ENCODE measurements at regions not wholly inside any gene's neighbourhood (a gene's known extent, or its start where the extent isn't known, plus 50 kb on each side); places are given as distances from the start of the nearest gene placed in this dataset.
"Not testable (repeated sequence)": the region's sequence is repeated elsewhere in the genome, so short reads cannot be mapped to it uniquely, and the experiment has no call there.

- no peak for DNase-seq
- CTCF ChIA-PET, result no interaction called here
- POLR2A ChIA-PET, result no interaction called here
- H3K27ac Mint-ChIP-seq, result no peak overlapping the region
- H3K4me1 Mint-ChIP-seq (ENCODE audit: low read depth), result no peaks in the 10 kb centered on the region
- no peak overlapping the region for H3K4me3 Mint-ChIP-seq
- no peaks in the 10 kb centered on the region for H3K27me3 Mint-ChIP-seq
- no peaks in the 10 kb centered on the region for H3K9me3 Mint-ChIP-seq
- no peaks in the 10 kb centered on the region for H3K36me3 Mint-ChIP-seq
- intact Hi-C loops (cut with micrococcal nuclease), result no loop called here
Observed at GRCh38 chr11:15840966-15841365, 515.4 kb downstream of the SOX6 start.

DNA sequence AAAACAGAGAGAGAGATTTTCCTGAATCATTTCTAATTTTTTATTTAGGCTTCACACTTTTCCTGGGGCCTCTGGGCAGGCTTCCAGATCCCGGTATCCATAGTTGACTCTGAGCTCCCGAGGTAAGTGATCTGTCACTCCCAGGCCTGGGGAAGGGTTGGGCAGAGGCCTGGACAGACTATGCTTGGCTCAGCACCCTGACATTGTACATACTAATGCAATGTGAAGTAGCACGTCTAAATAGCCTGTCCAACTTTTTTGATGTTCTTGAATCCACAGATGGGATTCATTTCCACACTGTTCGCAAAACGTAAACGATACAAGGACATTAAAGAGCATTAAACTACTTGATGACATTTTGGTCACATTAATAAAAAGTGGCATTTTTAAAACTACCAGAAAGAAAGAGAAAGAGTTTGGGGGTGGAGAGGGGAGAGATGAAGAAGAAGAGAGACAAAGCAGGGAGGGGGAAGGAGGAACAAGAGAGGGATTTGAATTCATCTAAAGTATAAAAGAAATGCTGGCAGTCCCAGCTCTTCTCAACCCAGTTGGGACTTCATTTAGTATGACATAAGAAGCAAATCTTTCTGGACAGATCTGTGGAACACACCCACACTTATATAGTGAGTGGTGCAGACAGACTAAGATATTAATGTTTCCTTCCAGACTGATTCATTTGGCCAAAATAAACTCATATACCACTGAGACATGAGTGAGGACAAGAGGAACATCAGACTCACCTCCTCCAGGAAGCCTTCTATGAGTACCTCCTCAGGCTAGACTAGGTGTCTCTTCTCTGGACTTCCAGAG, 514.2 kb downstream of the SOX6 start:
- no peak overlapping the region for H3K4me3 Mint-ChIP-seq

GRCh38 chr11:15843309-15843872, 513.0 kb downstream of the SOX6 start:
- POLR2A ChIA-PET, result no interaction called here
- DNase-seq, result no peak
- H3K27me3 Mint-ChIP-seq, result no peaks in the 10 kb centered on the region
- intact Hi-C loops (cut with micrococcal nuclease), result no loop called here
- H3K4me1 Mint-ChIP-seq (ENCODE audit: low read depth), result no peaks in the 10 kb centered on the region
- H3K27ac Mint-ChIP-seq, result no peak overlapping the region
- CTCF ChIA-PET, result no interaction called here
- H3K36me3 Mint-ChIP-seq, result no peaks in the 10 kb centered on the region
- no peak overlapping the region for H3K4me3 Mint-ChIP-seq
- no peaks in the 10 kb centered on the region for H3K9me3 Mint-ChIP-seq

More for the DNA sequence above, 514.2 kb downstream of the SOX6 start:
- ChIA-PET CTCF (no interaction called here), POLR2A (no interaction called here)
- H3K9me3 Mint-ChIP-seq, result no peaks in the 10 kb centered on the region
- DNase-seq, result no peak
- H3K27ac Mint-ChIP-seq, result no peak overlapping the region
- intact Hi-C loops (cut with micrococcal nuclease), result no loop called here
- H3K27me3 Mint-ChIP-seq, result no peaks in the 10 kb centered on the region
- no peaks in the 10 kb centered on the region for H3K36me3 Mint-ChIP-seq
- no peaks in the 10 kb centered on the region for H3K4me1 Mint-ChIP-seq (ENCODE audit: low read depth)

DNA sequence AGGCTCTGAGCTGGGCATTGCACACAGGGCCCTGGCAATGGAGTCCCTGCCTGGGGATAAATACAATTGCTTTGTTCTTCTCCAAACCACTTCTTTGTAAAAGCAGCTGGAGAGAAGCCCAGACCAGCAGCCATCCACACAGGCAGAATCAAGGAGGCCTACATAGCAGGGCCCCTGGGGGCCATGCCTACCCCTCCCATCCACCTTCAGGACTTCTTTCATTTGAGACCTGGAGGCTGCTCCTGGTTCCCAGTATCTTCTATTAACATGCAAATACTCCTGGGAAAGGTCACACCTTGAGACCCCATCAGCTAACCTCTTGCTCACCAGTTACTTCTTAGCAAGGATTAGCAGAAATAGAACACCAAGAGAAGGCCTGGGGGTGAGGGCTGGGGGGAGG, 511.1 kb downstream of the SOX6 start:
- no peaks in the 10 kb centered on the region for H3K4me1 Mint-ChIP-seq (ENCODE audit: low read depth)
- POLR2A ChIA-PET, result no interaction called here
- intact Hi-C loops (cut with micrococcal nuclease), result no loop called here

DNA sequence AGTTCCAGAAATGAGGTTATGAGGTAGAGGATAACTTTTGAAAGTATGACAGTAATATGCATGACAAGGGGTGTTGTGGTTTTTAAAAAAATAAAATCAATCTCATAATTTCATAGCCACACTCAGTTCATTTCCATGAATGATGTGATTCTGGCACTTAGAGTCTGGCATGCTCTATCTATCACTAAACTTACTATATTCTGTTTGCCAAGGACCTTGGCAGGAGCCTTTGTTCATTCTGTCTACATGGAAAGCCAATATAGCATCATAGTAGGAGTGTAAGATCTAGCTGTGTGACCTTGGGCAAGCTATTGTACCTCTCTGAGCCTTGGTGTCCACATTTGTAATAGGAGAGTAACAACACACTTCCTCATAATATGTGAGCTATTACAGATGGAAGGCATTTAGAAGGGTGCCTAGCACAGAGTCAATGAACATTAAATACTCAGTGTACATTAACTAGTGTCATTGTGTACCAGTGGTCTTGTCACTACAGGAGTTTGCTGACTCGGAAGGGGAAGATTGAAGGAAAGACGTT, 507.6 kb downstream of the SOX6 start:
- no peaks in the 10 kb centered on the region for H3K9me3 Mint-ChIP-seq
- peaks cover 2% of the 10 kb centered on the region for H3K27me3 Mint-ChIP-seq
- intact Hi-C loops (cut with micrococcal nuclease), result no loop called here
- DNase-seq, result no peak
- H3K36me3 Mint-ChIP-seq, result no peaks in the 10 kb centered on the region
- POLR2A ChIA-PET, result no interaction called here
- H3K4me3 Mint-ChIP-seq, result no peak overlapping the region
- no peak overlapping the region for H3K27ac Mint-ChIP-seq
- no peaks in the 10 kb centered on the region for H3K4me1 Mint-ChIP-seq (ENCODE audit: low read depth)
- CTCF ChIA-PET, result no interaction called here

More for the DNA sequence above, 511.1 kb downstream of the SOX6 start:
- Mint-ChIP-seq H3K4me3 (no peak overlapping the region), H3K36me3 (no peaks in the 10 kb centered on the region), H3K9me3 (no peaks in the 10 kb centered on the region), H3K27ac (no peak overlapping the region), H3K27me3 (no peaks in the 10 kb centered on the region)
- CTCF ChIA-PET, result no interaction called here
- no peak for DNase-seq

DNA sequence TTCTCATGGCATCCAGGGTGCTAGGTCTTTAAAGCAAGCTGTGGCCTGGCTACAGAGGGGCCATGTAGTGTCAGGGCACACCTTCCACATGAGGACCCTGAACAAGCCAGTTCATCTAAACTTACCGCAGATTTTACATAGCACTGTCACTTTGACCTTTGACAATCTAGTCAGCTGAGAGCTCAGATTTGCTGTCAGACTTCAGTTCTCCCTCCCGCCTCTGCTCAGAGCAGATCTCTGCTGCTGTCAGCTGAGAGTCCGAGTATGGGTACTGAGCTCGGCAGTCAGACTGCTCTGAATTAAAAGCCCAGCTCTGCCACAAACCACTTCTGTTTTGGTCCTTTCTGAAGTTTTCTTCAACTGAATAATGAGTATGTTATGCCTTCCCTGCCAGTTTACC, 507.1 kb downstream of the SOX6 start:
- intact Hi-C loops (cut with micrococcal nuclease), result no loop called here
- Mint-ChIP-seq H3K4me1 (ENCODE audit: low read depth) (no peaks in the 10 kb centered on the region), H3K27ac (no peak overlapping the region), H3K27me3 (peaks cover 2% of the 10 kb centered on the region), H3K9me3 (no peaks in the 10 kb centered on the region), H3K36me3 (no peaks in the 10 kb centered on the region), H3K4me3 (no peak overlapping the region)
- DNase-seq, result no peak
- ChIA-PET POLR2A (interaction anchor here (0.6 kb wide), 1 partner anchor 1403 kb away, joined by 3 read pairs; no protein-coding TSS in a partner anchor), CTCF (no interaction called here)

DNA sequence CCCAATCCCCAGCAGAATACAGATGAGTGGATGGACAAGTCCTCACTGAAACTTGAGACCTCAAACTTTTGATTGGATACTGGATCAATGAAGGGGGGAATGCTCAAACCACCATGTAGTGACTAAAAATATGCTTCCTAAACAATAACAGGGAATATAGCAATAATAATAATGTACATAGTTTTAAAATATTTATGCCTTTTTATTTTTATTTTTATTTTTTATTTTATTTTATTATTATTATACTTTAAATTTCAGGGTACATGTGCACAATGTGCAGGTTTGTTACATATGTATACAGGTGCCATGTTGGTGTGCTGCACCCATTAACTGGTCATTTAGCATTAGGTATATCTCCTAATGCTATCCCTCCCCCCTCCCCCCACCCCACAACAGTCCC, 506.0 kb downstream of the SOX6 start:
- intact Hi-C loops (cut with micrococcal nuclease); H3K4me1 Mint-ChIP-seq (ENCODE audit: low read depth); H3K4me3 Mint-ChIP-seq; H3K9me3 Mint-ChIP-seq; H3K27me3 Mint-ChIP-seq; H3K27ac Mint-ChIP-seq; DNase-seq; POLR2A ChIA-PET; CTCF ChIA-PET; H3K36me3 Mint-ChIP-seq: not testable (repeated sequence)

GRCh38 chr11:15851051-15851498, 505.3 kb downstream of the SOX6 start:
- Mint-ChIP-seq H3K9me3 (no peaks in the 10 kb centered on the region), H3K36me3 (no peaks in the 10 kb centered on the region), H3K4me3 (no peak overlapping the region), H3K27me3 (peaks cover 3% of the 10 kb centered on the region), H3K27ac (no peak overlapping the region), H3K4me1 (ENCODE audit: low read depth) (no peaks in the 10 kb centered on the region)
- intact Hi-C loops (cut with micrococcal nuclease), result no loop called here
- DNase-seq, result no peak
- ChIA-PET CTCF (no interaction called here), POLR2A (no interaction called here)

DNA sequence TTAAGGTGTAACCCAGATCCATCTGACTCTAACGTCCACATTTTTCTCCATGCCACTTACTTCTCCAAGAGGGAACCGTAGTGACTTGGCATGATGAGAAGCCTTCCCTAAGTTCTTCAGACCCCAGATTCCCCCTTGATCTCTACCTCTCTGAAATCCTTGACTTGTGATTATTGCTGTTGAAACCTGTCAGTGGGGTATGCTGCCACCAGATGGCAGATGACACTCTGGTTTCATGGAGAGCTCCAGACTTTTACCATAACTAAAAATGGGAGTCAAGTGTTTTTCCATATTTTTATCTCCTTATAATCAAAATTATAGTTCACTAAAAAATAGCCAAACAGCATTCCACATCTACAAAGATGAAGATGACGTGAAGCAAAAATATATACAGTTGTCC, 504.2 kb downstream of the SOX6 start:
- intact Hi-C loops (cut with micrococcal nuclease), result no loop called here
- no peaks in the 10 kb centered on the region for H3K9me3 Mint-ChIP-seq
- no peak overlapping the region for H3K27ac Mint-ChIP-seq
- DNase-seq, result no peak
- no peaks in the 10 kb centered on the region for H3K4me1 Mint-ChIP-seq (ENCODE audit: low read depth)
- POLR2A ChIA-PET, result no interaction called here
- H3K27me3 Mint-ChIP-seq, result peaks cover 3% of the 10 kb centered on the region
- H3K4me3 Mint-ChIP-seq, result no peak overlapping the region
- CTCF ChIA-PET, result interaction anchor here (0.6 to 1.0 kb wide), 3 partner anchors 251 to 762 kb away, joined by 3 read pairs; no protein-coding TSS in a partner anchor
- H3K36me3 Mint-ChIP-seq, result no peaks in the 10 kb centered on the region

DNA sequence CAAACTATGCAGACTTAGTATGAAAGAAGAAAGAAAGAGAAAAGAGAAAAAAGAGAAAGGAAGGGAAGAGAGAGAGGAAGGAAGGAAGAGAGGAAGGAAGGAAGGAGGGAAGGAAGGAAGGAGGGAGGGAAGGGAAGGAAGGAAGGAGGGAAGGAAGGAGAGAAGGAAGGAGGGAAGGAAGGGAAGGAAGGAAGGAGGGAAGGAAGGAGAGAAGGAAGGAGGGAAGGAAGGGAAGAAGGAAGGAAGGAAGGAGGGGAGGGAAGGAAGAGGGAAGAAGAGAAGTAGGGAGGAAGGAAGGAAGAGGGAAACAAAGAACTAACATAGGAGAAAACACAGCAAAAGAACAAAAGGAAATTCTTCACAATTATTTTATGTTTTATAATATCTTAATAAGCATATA, 502.1 kb downstream of the SOX6 start:
- no peak for DNase-seq
- no peak overlapping the region for H3K27ac Mint-ChIP-seq
- ChIA-PET POLR2A (no interaction called here), CTCF (no interaction called here)
- no peak overlapping the region for H3K4me3 Mint-ChIP-seq
- no peaks in the 10 kb centered on the region for H3K9me3 Mint-ChIP-seq
- no peaks in the 10 kb centered on the region for H3K36me3 Mint-ChIP-seq
- intact Hi-C loops (cut with micrococcal nuclease), result no loop called here
- H3K27me3 Mint-ChIP-seq, result peaks cover 3% of the 10 kb centered on the region
- no peaks in the 10 kb centered on the region for H3K4me1 Mint-ChIP-seq (ENCODE audit: low read depth)

DNA sequence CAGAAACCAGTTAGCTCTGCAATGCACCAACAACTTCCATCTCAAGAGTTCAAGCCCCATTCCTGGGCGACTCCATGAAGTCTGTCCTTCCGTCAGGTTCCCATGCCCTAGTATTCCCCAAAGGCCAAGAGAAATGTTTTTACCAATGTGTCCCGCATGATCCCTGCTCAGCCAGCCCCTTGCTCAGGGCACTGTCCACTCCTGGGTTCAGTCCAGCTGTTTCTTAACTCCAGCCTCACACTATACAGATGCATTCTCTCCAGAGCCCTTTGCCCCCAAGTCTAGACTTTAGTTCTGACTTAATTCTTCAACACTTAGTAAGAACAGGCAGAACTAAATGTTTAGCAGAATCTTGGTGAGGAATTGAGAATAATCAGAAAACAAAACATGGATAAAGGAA, 497.5 kb downstream of the SOX6 start:
- POLR2A ChIA-PET, result no interaction called here
- Mint-ChIP-seq H3K27ac (no peak overlapping the region), H3K4me1 (ENCODE audit: low read depth) (no peaks in the 10 kb centered on the region), H3K27me3 (peaks cover 2% of the 10 kb centered on the region), H3K4me3 (no peak overlapping the region), H3K36me3 (no peaks in the 10 kb centered on the region), H3K9me3 (no peaks in the 10 kb centered on the region)
- CTCF ChIA-PET, result no interaction called here
- no peak for DNase-seq
- intact Hi-C loops (cut with micrococcal nuclease), result no loop called here

DNA sequence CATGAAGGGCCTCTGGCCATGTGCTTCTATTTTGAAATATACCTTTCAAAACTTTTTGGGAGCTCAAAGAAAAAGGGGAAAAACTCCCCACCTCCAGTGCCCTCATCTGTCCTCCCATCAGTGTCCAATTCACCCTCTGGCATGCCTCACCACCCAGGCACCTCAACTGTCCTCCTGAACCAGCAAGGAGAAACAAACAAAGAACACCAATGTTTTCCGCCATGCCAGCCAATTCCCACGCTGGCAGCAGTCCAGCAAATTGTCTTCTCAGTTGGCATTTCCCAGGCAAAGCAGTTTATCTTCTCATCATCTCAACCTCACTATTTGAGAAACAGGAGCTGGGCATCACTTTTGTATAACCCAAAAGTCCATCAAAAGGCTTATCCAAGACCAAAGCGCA, 496.9 kb downstream of the SOX6 start:
- no peak overlapping the region for H3K4me3 Mint-ChIP-seq
- intact Hi-C loops (cut with micrococcal nuclease), result no loop called here

GRCh38 chr11:15861256-15861655, 495.1 kb downstream of the SOX6 start:
- CTCF ChIA-PET, result no interaction called here
- POLR2A ChIA-PET, result no interaction called here
- peaks cover 1% of the 10 kb centered on the region for H3K27me3 Mint-ChIP-seq
- no peaks in the 10 kb centered on the region for H3K9me3 Mint-ChIP-seq
- no peak for DNase-seq
- no peak overlapping the region for H3K4me3 Mint-ChIP-seq
- no peaks in the 10 kb centered on the region for H3K36me3 Mint-ChIP-seq
- no peaks in the 10 kb centered on the region for H3K4me1 Mint-ChIP-seq (ENCODE audit: low read depth)
- H3K27ac Mint-ChIP-seq, result no peak overlapping the region
- intact Hi-C loops (cut with micrococcal nuclease), result no loop called here

More for the DNA sequence above, 496.9 kb downstream of the SOX6 start:
- no peak for DNase-seq
- Mint-ChIP-seq H3K36me3 (no peaks in the 10 kb centered on the region), H3K9me3 (no peaks in the 10 kb centered on the region), H3K27ac (no peak overlapping the region), H3K4me1 (ENCODE audit: low read depth) (no peaks in the 10 kb centered on the region), H3K27me3 (peaks cover 2% of the 10 kb centered on the region)
- ChIA-PET CTCF (no interaction called here), POLR2A (no interaction called here)

Measured in activated CD4-positive, alpha-beta memory T cell treated with anti-CD3 and anti-CD28 coated beads for 36 hours (primary cell).